NB4 (cell line): ENCODE measurements at regions not wholly inside any gene's neighbourhood (a gene's known extent, or its start where the extent isn't known, plus 50 kb on each side); places are given as distances from the start of the nearest gene placed in this dataset.

ENCODE experiments used
- DNase-seq: peaks from one replicate; pipeline ENCODE4 v3.0.0; 2010; ENCODE audit warnings: low read depth
- H3K4me3 ChIP-seq: one replicate; pipeline ENCODE4 v1.5.1; 2011; ENCODE audit warnings: mild to moderate bottlenecking, low read depth, low read length, moderate library complexity
- MYC ChIP-seq: IDR thresholded peaks from 2 replicates; pipeline ENCODE4 v1.6.1; 2011; ENCODE audit warnings: low read depth, low read length
- POLR2A ChIP-seq: IDR thresholded peaks from 2 replicates; pipeline ENCODE4 v1.6.1; 2011; ENCODE audit warnings: mild to moderate bottlenecking; ENCODE audit not compliant: insufficient read length; ENCODE audit errors: extremely low read depth
- TF ChIP-seq, protein P1 (sequence below): IDR thresholded peaks from one replicate; pipeline ENCODE4 v1.5.1; 2012; ENCODE audit warnings: low read depth, low read length
- TF ChIP-seq, protein P2 (sequence below): IDR thresholded peaks from 2 replicates; pipeline ENCODE4 v1.6.1; 2011; ENCODE audit warnings: low read depth, low read length

- DNase-seq, result no peak
- no peak for TF ChIP-seq MYC
- TF ChIP-seq, protein P1, sequence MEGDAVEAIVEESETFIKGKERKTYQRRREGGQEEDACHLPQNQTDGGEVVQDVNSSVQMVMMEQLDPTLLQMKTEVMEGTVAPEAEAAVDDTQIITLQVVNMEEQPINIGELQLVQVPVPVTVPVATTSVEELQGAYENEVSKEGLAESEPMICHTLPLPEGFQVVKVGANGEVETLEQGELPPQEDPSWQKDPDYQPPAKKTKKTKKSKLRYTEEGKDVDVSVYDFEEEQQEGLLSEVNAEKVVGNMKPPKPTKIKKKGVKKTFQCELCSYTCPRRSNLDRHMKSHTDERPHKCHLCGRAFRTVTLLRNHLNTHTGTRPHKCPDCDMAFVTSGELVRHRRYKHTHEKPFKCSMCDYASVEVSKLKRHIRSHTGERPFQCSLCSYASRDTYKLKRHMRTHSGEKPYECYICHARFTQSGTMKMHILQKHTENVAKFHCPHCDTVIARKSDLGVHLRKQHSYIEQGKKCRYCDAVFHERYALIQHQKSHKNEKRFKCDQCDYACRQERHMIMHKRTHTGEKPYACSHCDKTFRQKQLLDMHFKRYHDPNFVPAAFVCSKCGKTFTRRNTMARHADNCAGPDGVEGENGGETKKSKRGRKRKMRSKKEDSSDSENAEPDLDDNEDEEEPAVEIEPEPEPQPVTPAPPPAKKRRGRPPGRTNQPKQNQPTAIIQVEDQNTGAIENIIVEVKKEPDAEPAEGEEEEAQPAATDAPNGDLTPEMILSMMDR, result no peak
- TF ChIP-seq, protein P2, sequence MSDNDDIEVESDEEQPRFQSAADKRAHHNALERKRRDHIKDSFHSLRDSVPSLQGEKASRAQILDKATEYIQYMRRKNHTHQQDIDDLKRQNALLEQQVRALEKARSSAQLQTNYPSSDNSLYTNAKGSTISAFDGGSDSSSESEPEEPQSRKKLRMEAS, result no peak
- TF ChIP-seq POLR2A, result no peak
Measured at GRCh38 chr10:113235508-113235907, 285.5 kb downstream of the TCF7L2 start.

GRCh38 chr10:113236998-113237397 lies 287.0 kb downstream of the TCF7L2 start:
- no peak overlapping the region for H3K4me3 ChIP-seq
- TF ChIP-seq, protein P1, result no peak
- TF ChIP-seq POLR2A (no peak), MYC (no peak)
- TF ChIP-seq, protein P2, result no peak
- no peak for DNase-seq

More at GRCh38 chr10:113235508-113235907, 285.5 kb downstream of the TCF7L2 start:
- no peak overlapping the region for H3K4me3 ChIP-seq

DNA sequence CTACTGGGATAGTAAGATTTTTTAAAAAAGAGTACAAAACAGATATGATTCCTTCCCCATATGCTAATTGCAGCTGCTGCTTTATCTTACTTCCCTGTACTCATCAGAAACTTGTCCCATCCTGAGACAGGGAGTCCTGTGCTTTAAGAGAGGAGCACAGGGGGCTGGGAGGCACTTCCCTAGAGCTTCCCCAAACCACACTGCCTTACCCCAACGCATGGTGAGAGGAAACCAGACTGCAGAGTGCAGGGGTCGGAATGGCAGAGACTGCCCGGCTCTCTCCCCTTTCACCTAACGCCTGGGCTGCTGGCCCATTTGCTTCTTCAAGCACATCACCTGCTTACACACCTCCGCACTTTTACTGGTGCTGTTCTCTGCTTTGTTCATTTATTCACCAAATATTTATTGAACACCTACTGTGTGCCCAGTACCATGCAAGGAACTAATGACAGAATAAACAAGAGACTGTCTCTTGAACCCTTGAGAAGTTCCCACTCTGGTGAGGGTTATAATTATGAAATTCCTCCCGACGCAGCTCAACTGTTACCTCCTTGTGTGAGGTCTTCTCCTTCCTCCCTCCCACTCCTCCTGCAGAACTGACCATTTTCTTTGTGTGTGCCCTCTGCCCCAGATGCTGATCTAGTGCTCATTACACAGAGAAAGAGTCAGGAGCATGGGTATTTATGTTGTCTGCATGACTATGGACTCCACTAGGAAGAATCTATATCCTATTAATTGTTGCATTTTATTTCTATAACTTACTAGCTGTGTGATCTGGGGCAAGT lies 289.7 kb downstream of the TCF7L2 start:
- no peak for DNase-seq
- no peak overlapping the region for H3K4me3 ChIP-seq
- TF ChIP-seq MYC (no peak), POLR2A (no peak)
- TF ChIP-seq, protein P2, result no peak
- TF ChIP-seq, protein P1, result no peak

DNA sequence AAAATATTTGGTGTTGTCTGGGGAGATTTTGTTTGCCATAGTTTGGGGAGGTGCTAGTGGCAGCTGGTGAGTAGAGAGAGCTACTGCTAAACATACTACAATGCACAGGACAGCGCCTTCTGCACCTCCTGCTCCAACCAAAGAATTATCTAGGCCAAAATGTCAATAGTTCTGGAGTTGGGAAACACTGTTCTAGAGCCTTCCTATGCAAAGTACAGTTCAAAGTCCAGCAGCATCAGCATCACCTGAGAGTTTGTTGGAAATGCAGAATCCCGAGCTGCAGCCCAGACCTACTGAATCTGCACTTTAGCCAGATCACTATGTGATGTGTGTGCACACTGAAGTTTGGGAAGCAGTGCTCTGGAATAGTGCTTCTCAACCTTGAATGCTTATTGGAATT lies 290.7 kb downstream of the TCF7L2 start:
- TF ChIP-seq MYC, result no peak
- TF ChIP-seq POLR2A, result no peak
- TF ChIP-seq, protein P2, result no peak
- TF ChIP-seq, protein P1, result no peak
- no peak for DNase-seq
- H3K4me3 ChIP-seq, result no peak overlapping the region

- H3K4me3 ChIP-seq, result no peak overlapping the region
- no peak for TF ChIP-seq MYC
- TF ChIP-seq, protein P2, result no peak
- TF ChIP-seq, protein P1, result no peak
- TF ChIP-seq POLR2A, result no peak
- no peak for DNase-seq
Measured at GRCh38 chr10:113241599-113242360, 291.7 kb downstream of the TCF7L2 start.
